ENCODE measurements at regions not wholly inside any gene's neighbourhood (a gene's known extent, or its start where the extent isn't known, plus 50 kb on each side); places are given as distances from the start of the nearest gene placed in this dataset.

DNA sequence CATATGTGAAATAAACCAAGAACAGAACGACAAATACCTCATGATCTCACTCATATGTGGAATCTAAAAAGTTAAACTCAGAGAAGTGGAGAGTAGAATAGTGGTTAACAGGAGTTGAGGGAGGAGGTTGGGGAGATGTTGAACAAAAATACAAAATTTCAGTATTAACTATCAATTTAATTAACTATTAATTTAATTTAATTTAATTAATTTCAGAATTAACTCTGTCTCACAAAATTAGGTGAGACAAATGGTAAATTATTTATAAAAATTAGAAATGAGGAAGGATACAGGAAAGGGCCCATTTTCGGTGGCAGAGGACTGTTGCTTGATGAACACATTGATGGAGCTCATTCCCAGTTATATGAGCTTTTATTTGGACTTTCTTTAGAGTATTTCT lies 166.0 kb upstream of the FAM83B start:
- intact Hi-C loops (cut with DNase I), result no loop called here
- Histone ChIP-seq H3K9me3 (no peaks in the 10 kb centered on the region), H3K4me3 (no peak overlapping the region), H3K27ac (no peak overlapping the region), H3K4me1 (no peaks in the 10 kb centered on the region), H3K9ac (ENCODE audit: low read depth in 2 of 2, low read length in 2 of 2) (no peak overlapping the region), H3K27me3 (no peaks in the 10 kb centered on the region), H3K36me3 (no peaks in the 10 kb centered on the region)
- TF ChIP-seq, protein P1, sequence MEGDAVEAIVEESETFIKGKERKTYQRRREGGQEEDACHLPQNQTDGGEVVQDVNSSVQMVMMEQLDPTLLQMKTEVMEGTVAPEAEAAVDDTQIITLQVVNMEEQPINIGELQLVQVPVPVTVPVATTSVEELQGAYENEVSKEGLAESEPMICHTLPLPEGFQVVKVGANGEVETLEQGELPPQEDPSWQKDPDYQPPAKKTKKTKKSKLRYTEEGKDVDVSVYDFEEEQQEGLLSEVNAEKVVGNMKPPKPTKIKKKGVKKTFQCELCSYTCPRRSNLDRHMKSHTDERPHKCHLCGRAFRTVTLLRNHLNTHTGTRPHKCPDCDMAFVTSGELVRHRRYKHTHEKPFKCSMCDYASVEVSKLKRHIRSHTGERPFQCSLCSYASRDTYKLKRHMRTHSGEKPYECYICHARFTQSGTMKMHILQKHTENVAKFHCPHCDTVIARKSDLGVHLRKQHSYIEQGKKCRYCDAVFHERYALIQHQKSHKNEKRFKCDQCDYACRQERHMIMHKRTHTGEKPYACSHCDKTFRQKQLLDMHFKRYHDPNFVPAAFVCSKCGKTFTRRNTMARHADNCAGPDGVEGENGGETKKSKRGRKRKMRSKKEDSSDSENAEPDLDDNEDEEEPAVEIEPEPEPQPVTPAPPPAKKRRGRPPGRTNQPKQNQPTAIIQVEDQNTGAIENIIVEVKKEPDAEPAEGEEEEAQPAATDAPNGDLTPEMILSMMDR (IDR thresholded peaks at IDR 0.05), result no peak
- no peak for DNase-seq

DNA sequence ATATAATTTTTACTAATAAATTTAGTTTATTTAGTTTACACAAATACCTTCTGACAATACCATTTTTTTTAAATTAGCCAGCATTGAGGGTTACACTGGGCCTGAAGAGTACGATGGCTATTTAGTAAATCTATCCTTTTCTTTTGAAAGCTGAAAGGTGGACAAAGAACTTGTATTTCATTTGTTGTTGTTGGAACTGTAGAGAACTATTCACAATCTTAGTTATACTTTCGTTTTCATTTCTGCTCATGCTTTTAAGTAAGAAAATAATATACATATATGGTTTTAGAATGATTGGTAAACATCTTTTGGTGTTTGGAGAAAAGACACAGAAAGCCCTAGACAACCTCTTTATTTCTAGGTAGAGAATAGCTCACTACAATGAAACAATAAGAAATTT lies 165.3 kb upstream of the FAM83B start:
- no peaks in the 10 kb centered on the region for H3K36me3 ChIP-seq
- intact Hi-C loops (cut with DNase I), result no loop called here

DNA sequence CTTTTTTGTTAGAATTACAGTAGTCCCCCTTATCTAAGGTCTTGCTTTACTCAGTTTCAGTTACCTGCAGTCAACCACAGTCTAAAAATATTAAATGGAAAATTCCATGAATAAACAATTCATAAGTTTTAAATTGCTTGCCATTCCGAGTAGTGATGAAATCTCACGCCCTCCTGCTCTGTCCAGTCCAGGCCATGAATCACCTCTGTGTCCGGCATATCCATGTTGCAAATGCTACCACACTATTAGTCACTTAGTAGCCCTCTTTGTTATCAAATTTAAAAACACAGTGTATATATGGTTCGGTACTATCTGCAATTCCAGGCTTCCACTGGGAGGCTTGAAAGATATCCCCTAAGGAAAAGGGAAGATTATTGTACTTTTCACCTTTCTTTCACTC lies 164.6 kb upstream of the FAM83B start:
- Histone ChIP-seq H3K27ac (no peak overlapping the region), H3K9ac (ENCODE audit: low read depth in 2 of 2, low read length in 2 of 2) (no peak overlapping the region), H3K9me3 (no peaks in the 10 kb centered on the region), H3K4me3 (no peak overlapping the region), H3K4me1 (no peaks in the 10 kb centered on the region), H3K36me3 (no peaks in the 10 kb centered on the region), H3K27me3 (no peaks in the 10 kb centered on the region)
- TF ChIP-seq, protein P1 (IDR thresholded peaks at IDR 0.05), result no peak
- intact Hi-C loops (cut with DNase I), result no loop called here
- no peak for DNase-seq

More for the DNA sequence above, 165.3 kb upstream of the FAM83B start:
- Histone ChIP-seq H3K9me3 (no peaks in the 10 kb centered on the region), H3K4me1 (no peaks in the 10 kb centered on the region), H3K9ac (ENCODE audit: low read depth in 2 of 2, low read length in 2 of 2) (no peak overlapping the region), H3K27me3 (no peaks in the 10 kb centered on the region), H3K27ac (no peak overlapping the region), H3K4me3 (no peak overlapping the region)
- TF ChIP-seq, protein P1 (IDR thresholded peaks at IDR 0.05), result no peak
- DNase-seq, result no peak

DNA sequence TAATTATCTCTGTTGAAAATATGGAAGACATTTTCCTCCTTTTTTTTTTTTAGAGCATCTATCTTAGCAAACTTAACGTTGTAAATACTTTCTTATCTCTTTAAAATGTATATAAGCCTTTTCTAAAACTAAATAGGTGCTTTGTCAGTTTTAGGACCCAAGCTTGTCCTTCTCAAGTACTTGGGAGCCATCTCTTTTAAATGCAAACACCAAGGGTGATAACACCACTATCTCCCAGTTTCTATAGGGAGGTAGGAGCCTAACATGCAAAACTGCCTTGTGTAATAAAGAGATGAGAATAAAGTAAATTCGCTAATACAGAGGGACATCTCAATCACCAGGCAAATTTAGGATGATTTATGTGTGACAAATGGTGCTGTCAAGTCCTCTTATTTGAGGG lies 157.0 kb upstream of the FAM83B start:
- Histone ChIP-seq H3K4me1 (no peaks in the 10 kb centered on the region), H3K27me3 (no peaks in the 10 kb centered on the region), H3K9me3 (no peaks in the 10 kb centered on the region), H3K36me3 (no peaks in the 10 kb centered on the region), H3K4me3 (no peak overlapping the region), H3K9ac (ENCODE audit: low read depth in 2 of 2, low read length in 2 of 2) (no peak overlapping the region), H3K27ac (no peak overlapping the region)
- DNase-seq, result no peak
- intact Hi-C loops (cut with DNase I), result no loop called here
- TF ChIP-seq, protein P1 (IDR thresholded peaks at IDR 0.05), result no peak

DNA sequence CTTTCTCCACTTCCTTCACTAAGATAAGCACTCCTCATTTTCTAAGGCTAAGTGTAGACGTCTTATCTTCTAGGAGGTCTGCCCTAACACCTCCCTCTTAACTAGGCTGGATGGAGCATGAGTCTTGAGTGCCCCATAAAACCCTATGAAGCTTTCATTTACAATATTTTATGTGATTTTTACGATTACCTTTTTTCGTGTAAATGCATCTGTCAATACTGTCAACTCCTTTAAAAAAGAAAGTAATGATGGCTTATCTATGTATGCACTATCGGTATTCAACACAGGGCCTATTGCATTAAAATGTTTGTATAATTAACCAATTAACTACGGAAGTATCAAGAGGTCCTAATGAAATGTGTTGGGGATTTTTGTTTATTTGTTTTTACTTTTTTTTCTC lies 156.0 kb upstream of the FAM83B start:
- H3K9ac ChIP-seq (ENCODE audit: low read depth in 2 of 2, low read length in 2 of 2), result no peak overlapping the region
- H3K9me3 ChIP-seq, result no peaks in the 10 kb centered on the region
- no peak for DNase-seq
- TF ChIP-seq, protein P1 (IDR thresholded peaks at IDR 0.05), result no peak
- no peaks in the 10 kb centered on the region for H3K27me3 ChIP-seq
- H3K4me3 ChIP-seq, result no peak overlapping the region
- no peaks in the 10 kb centered on the region for H3K36me3 ChIP-seq
- intact Hi-C loops (cut with DNase I), result no loop called here
- no peaks in the 10 kb centered on the region for H3K4me1 ChIP-seq
- H3K27ac ChIP-seq, result no peak overlapping the region
